GM03348 (cell line): ENCODE measurements at regions not wholly inside any gene's neighbourhood (a gene's known extent, or its start where the extent isn't known, plus 50 kb on each side); places are given as distances from the start of the nearest gene placed in this dataset.
"Not testable (repeated sequence)": the region's sequence is repeated elsewhere in the genome, so short reads cannot be mapped to it uniquely, and the experiment has no call there.

Source experiments
- DNase-seq: peaks from one replicate; pipeline ENCODE4 v3.0.0; 2012; ENCODE audit warnings: low spot score

GRCh38 chr7:9711259-9711918 lies 1262.3 kb upstream of the PHF14 start:
- DNase-seq, result no peak

- no peak for DNase-seq
Observed at GRCh38 chr7:9718071-9718661, 1255.5 kb upstream of the PHF14 start.

- DNase-seq, result no peak
Observed at GRCh38 chr7:9719303-9719702, 1254.4 kb upstream of the PHF14 start.

- no peak for DNase-seq
Observed at GRCh38 chr7:9719721-9720120, 1254.0 kb upstream of the PHF14 start.

GRCh38 chr7:9725940-9726663 lies 1247.6 kb upstream of the PHF14 start:
- not testable (repeated sequence) for DNase-seq

- not testable (repeated sequence) for DNase-seq
Observed at GRCh38 chr7:9726811-9727210, 1246.9 kb upstream of the PHF14 start.

GRCh38 chr7:9727467-9727869 lies 1246.2 kb upstream of the PHF14 start:
- peak; percentile 1 for DNase-seq

- not testable (repeated sequence) for DNase-seq
Observed at GRCh38 chr7:9728014-9728657, 1245.5 kb upstream of the PHF14 start.

- no peak for DNase-seq
Observed at GRCh38 chr7:9752033-9752432, 1221.6 kb upstream of the PHF14 start.

GRCh38 chr7:9761224-9761623 lies 1212.4 kb upstream of the PHF14 start:
- DNase-seq, result no peak

- DNase-seq, result no peak
Observed at GRCh38 chr7:9776900-9777299, 1196.8 kb upstream of the PHF14 start.

GRCh38 chr7:9778367-9778766 lies 1195.3 kb upstream of the PHF14 start:
- no peak for DNase-seq

GRCh38 chr7:9781710-9782109 lies 1192.0 kb upstream of the PHF14 start:
- no peak for DNase-seq

GRCh38 chr7:9782275-9782674 lies 1191.4 kb upstream of the PHF14 start:
- no peak for DNase-seq

- DNase-seq, result no peak
Observed at GRCh38 chr7:9785211-9785610, 1188.5 kb upstream of the PHF14 start.

GRCh38 chr7:9796241-9796640 lies 1177.4 kb upstream of the PHF14 start:
- no peak for DNase-seq

- DNase-seq, result no peak
Observed at GRCh38 chr7:9822458-9823290, 1151.0 kb upstream of the PHF14 start.

- no peak for DNase-seq
Observed at GRCh38 chr7:9835199-9835598, 1138.5 kb upstream of the PHF14 start.

GRCh38 chr7:9836671-9837070 lies 1137.0 kb upstream of the PHF14 start:
- no peak for DNase-seq

- no peak for DNase-seq
Observed at GRCh38 chr7:9842301-9842700, 1131.4 kb upstream of the PHF14 start.

- no peak for DNase-seq
Observed at GRCh38 chr7:9846902-9847301, 1126.8 kb upstream of the PHF14 start.

GRCh38 chr7:9854605-9855004 lies 1119.1 kb upstream of the PHF14 start:
- DNase-seq, result no peak
